HL-60 (cell line): ENCODE measurements at regions not wholly inside any gene's neighbourhood (a gene's known extent, or its start where the extent isn't known, plus 50 kb on each side); places are given as distances from the start of the nearest gene placed in this dataset.

ENCODE experiments used
- CTCF ChIP-seq: IDR thresholded peaks from one replicate; pipeline ENCODE4 v1.5.1; 2011; ENCODE audit warnings: low read length, control low read depth, inconsistent platforms; ENCODE audit not compliant: insufficient read depth
- GABPA ChIP-seq: IDR thresholded peaks from 2 replicates; pipeline ENCODE4 v1.6.1; 2012; ENCODE audit warnings: low read depth
- POLR2AphosphoS5 ChIP-seq: IDR thresholded peaks from 2 replicates; pipeline ENCODE4 v1.6.1; 2012; ENCODE audit warnings: low read depth
- REST ChIP-seq: IDR thresholded peaks from 2 replicates; pipeline ENCODE4 v1.6.1; 2012; ENCODE audit warnings: low read depth; ENCODE audit not compliant: insufficient replicate concordance
- SPI1 ChIP-seq: IDR thresholded peaks from 2 replicates; pipeline ENCODE4 v1.6.1; 2012; ENCODE audit warnings: low read depth, mild to moderate bottlenecking, borderline replicate concordance

- TF ChIP-seq REST (no peak), CTCF (no peak), POLR2AphosphoS5 (no peak), GABPA (no peak), SPI1 (no peak)
Measured at GRCh38 chrY:12642986-12643385, 58.0 kb upstream of the USP9Y start.
